Kidney epithelial cell (primary cell): ENCODE measurements at regions not wholly inside any gene's neighbourhood (a gene's known extent, or its start where the extent isn't known, plus 50 kb on each side); places are given as distances from the start of the nearest gene placed in this dataset.

Source experiments
- DNase-seq: peaks from one replicate; pipeline ENCODE4 v3.0.0-alpha.2; 2010; ENCODE audit warnings: low read depth
- H3K27me3 ChIP-seq: 2 replicates; pipeline ENCODE4 v1.6.0; 2011; ENCODE audit warnings: low read length; ENCODE audit not compliant: control insufficient read depth, insufficient read depth
- H3K36me3 ChIP-seq: 2 replicates; pipeline ENCODE4 v1.5.1; 2011; ENCODE audit warnings: low read length; ENCODE audit not compliant: control insufficient read depth, insufficient read depth
- H3K4me3 ChIP-seq: 2 replicates; pipeline ENCODE4 v1.5.1; 2011; ENCODE audit warnings: low read depth, mild to moderate bottlenecking, control low read depth, low read length
- CTCF ChIP-seq: IDR thresholded peaks from 2 replicates; pipeline ENCODE4 v1.5.1; 2011; ENCODE audit warnings: mild to moderate bottlenecking, moderate library complexity, low read length, control low read depth, inconsistent platforms; ENCODE audit not compliant: insufficient read depth, poor library complexity, severe bottlenecking

DNA sequence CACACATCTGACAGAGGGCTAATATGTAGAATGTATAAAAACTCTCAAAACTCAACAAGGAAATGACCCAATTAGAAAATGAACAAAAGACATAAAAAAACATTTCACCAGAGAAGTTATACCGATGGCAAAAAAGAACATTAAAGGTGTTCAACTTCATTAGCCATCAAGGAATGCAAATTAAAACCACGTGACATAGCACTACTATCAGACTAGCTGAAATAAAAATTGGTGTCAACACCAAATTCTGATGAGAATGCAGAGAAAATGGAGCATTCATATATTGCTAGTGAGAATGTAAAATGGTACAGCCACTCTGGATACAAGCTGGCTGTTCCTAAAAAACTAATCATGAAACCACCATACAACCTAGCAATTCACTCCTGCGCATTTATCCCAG, 128.0 kb downstream of the INSIG2 start:
- no peaks in the 10 kb centered on the region for H3K27me3 ChIP-seq
- no peak overlapping the region for H3K4me3 ChIP-seq
- DNase-seq = no peak
- TF ChIP-seq CTCF = no peak
- H3K36me3 ChIP-seq = no peaks in the 10 kb centered on the region

GRCh38 chr2:118209727-118210126, 121.5 kb downstream of the INSIG2 start:
- no peaks in the 10 kb centered on the region for H3K27me3 ChIP-seq
- DNase-seq = no peak
- no peak overlapping the region for H3K4me3 ChIP-seq
- no peaks in the 10 kb centered on the region for H3K36me3 ChIP-seq
- no peak for TF ChIP-seq CTCF

DNA sequence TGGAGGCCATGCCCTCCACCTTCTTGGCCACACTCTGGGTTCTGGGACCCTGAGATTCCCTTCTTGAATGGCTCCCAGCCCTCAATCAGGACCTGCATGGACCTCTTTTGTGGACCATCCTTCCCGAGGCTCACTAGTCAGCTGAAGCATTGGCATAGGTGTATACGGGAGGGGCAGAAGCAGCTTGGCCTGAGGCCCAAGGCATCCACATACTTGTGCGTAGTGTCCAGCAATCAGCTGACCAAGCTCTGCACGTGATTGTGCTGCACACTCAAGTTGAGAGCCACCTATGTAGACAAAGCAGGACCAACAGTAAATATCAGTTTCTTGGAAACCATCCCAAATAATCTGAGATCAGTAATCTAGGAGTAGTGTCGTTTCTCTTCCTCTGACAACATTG, 119.6 kb downstream of the INSIG2 start:
- TF ChIP-seq CTCF = no peak
- no peaks in the 10 kb centered on the region for H3K36me3 ChIP-seq
- DNase-seq = no peak
- H3K27me3 ChIP-seq = no peaks in the 10 kb centered on the region
- H3K4me3 ChIP-seq = no peak overlapping the region

DNA sequence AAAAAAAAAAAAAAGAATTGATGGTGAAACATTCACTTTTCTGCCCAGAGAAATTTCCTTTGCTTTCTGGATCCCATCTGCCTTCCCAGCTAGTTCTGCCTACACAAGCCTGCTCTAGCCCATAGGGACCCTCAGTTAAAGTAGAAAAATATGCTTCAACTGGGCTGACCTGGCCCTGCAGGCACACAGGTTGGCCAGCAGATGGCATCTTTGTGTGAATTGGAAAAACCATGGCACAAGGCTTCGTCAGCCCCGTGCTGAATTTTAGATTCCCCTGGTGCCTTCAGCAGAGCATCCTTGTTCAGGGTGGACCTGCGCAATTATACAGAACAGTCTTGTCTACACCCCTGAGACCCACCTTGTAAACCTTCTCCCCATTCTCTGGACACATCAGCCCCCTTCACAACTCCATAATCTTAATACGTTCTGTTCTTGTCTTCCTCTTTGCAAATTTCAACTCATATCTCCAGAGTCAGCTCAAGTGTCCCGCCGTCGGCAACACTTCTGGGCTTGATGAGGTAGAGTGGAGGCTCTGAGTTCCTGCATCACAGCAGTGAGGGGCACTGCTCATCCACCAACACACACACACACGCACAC, 114.5 kb downstream of the INSIG2 start:
- DNase-seq = no peak
- Histone ChIP-seq H3K27me3 (no peaks in the 10 kb centered on the region), H3K36me3 (no peaks in the 10 kb centered on the region), H3K4me3 (no peak overlapping the region)
- peak; percentile 89 for TF ChIP-seq CTCF

GRCh38 chr2:118198268-118198667, 110.0 kb downstream of the INSIG2 start:
- H3K36me3 ChIP-seq = no peaks in the 10 kb centered on the region

More at GRCh38 chr2:118198268-118198667, 110.0 kb downstream of the INSIG2 start:
- TF ChIP-seq CTCF = no peak
- Histone ChIP-seq H3K27me3 (no peaks in the 10 kb centered on the region), H3K4me3 (no peak overlapping the region)
- DNase-seq = no peak
